ENCODE measurements at regions not wholly inside any gene's neighbourhood (a gene's known extent, or its start where the extent isn't known, plus 50 kb on each side); places are given as distances from the start of the nearest gene placed in this dataset.

- TF ChIP-seq POLR2AphosphoS5 (IDR thresholded peaks at IDR 0.05; ENCODE audit: low read depth, low read length), result no peak
- TF ChIP-seq REST (IDR thresholded peaks at IDR 0.05; ENCODE audit: insufficient read depth in 1 of 2, low read depth in 2 of 2, low read length in 2 of 2), result no peak
These were observed 84.9 kb upstream of the EEF1E1 start for GRCh38 chr6:8187209-8187608.

GRCh38 chr6:8182902-8183665 lies 80.7 kb upstream of the EEF1E1 start:
- TF ChIP-seq POLR2AphosphoS5 (IDR thresholded peaks at IDR 0.05; ENCODE audit: low read depth, low read length) (no peak; the same call in none of the 2 replicates), TAF1 (IDR thresholded peaks at IDR 0.05; ENCODE audit: borderline replicate concordance, insufficient read depth, low read length) (peak; percentile 43; the same call in 1 of the 2 replicates)

- TF ChIP-seq POLR2AphosphoS5 (IDR thresholded peaks at IDR 0.05; ENCODE audit: low read depth, low read length) (no peak; the same call in none of the 2 replicates), FOXP2 (optimal IDR thresholded peaks at IDR 0.05; ENCODE audit: borderline replicate concordance, extremely low read depth, extremely low read length, insufficient read depth) (peak; percentile 14), REST (IDR thresholded peaks at IDR 0.05; ENCODE audit: insufficient read depth in 1 of 2, low read depth in 2 of 2, low read length in 2 of 2) (peak in 1 of 2 experiments; percentile 63; a peak in 1 of 4 replicates), SIN3A (IDR thresholded peaks at IDR 0.05; ENCODE audit: borderline replicate concordance, insufficient read depth, low read length) (peak; percentile 50; the same call in 1 of the 2 replicates), TAF1 (IDR thresholded peaks at IDR 0.05; ENCODE audit: borderline replicate concordance, insufficient read depth, low read length) (no peak)
These were observed 79.8 kb upstream of the EEF1E1 start for GRCh38 chr6:8181951-8182845.

- TF ChIP-seq FOXP2 (optimal IDR thresholded peaks at IDR 0.05; ENCODE audit: borderline replicate concordance, extremely low read depth, extremely low read length, insufficient read depth) (no peak), SIN3A (IDR thresholded peaks at IDR 0.05; ENCODE audit: borderline replicate concordance, insufficient read depth, low read length) (no peak)
These were observed 79.0 kb upstream of the EEF1E1 start for GRCh38 chr6:8181160-8181881.

GRCh38 chr6:8180327-8181159 lies 78.2 kb upstream of the EEF1E1 start:
- TF ChIP-seq SIN3A (IDR thresholded peaks at IDR 0.05; ENCODE audit: borderline replicate concordance, insufficient read depth, low read length) (peak; percentile 78; the same call in 1 of the 2 replicates), TAF1 (IDR thresholded peaks at IDR 0.05; ENCODE audit: borderline replicate concordance, insufficient read depth, low read length) (no peak), FOXP2 (optimal IDR thresholded peaks at IDR 0.05; ENCODE audit: borderline replicate concordance, extremely low read depth, extremely low read length, insufficient read depth) (no peak), REST (IDR thresholded peaks at IDR 0.05; ENCODE audit: insufficient read depth in 1 of 2, low read depth in 2 of 2, low read length in 2 of 2) (0 out of 4 replicates have a peak, but pooled peaks of 1 of the 2 experiments have one; percentile 28)

Measured in PFSK-1 (cell line).